ENCODE measurements at regions not wholly inside any gene's neighbourhood (a gene's known extent, or its start where the extent isn't known, plus 50 kb on each side); places are given as distances from the start of the nearest gene placed in this dataset.
A peak's percentile ranks its signal among the peaks of the same experiment; 100 is the strongest.

DNA sequence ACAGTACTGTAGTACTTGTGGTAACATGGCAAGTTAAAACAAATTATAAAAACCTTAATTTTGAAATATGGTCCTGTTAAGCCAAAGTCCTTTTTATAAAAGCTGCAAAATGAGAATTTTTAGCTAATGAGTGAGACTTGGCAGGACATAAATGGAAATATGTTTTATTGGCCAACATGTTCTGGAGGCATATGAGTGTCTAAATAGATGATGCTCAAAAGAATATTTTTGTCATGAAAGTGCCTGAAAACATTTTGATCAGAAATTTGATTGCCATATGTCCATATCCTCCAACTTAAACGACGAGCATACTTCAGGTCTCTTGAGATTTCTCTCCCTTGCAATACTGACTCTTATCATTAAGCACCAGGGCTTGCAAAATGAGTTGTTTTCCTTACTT lies 972.6 kb downstream of the TMTC2 start:
- Histone ChIP-seq H3K9me3 (no peaks in the 10 kb centered on the region), H3K4me1 (no peaks in the 10 kb centered on the region), H3K27ac (no peak overlapping the region), H3K4me3 (no peak overlapping the region), H3K36me3 (no peaks in the 10 kb centered on the region), H3K27me3 (no peaks in the 10 kb centered on the region)
- no peak for DNase-seq
- intact Hi-C loops (cut with DNase I), result no loop called here
- TF ChIP-seq, protein P1, sequence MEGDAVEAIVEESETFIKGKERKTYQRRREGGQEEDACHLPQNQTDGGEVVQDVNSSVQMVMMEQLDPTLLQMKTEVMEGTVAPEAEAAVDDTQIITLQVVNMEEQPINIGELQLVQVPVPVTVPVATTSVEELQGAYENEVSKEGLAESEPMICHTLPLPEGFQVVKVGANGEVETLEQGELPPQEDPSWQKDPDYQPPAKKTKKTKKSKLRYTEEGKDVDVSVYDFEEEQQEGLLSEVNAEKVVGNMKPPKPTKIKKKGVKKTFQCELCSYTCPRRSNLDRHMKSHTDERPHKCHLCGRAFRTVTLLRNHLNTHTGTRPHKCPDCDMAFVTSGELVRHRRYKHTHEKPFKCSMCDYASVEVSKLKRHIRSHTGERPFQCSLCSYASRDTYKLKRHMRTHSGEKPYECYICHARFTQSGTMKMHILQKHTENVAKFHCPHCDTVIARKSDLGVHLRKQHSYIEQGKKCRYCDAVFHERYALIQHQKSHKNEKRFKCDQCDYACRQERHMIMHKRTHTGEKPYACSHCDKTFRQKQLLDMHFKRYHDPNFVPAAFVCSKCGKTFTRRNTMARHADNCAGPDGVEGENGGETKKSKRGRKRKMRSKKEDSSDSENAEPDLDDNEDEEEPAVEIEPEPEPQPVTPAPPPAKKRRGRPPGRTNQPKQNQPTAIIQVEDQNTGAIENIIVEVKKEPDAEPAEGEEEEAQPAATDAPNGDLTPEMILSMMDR (IDR thresholded peaks at IDR 0.05), result no peak
- no peak for ATAC-seq

DNA sequence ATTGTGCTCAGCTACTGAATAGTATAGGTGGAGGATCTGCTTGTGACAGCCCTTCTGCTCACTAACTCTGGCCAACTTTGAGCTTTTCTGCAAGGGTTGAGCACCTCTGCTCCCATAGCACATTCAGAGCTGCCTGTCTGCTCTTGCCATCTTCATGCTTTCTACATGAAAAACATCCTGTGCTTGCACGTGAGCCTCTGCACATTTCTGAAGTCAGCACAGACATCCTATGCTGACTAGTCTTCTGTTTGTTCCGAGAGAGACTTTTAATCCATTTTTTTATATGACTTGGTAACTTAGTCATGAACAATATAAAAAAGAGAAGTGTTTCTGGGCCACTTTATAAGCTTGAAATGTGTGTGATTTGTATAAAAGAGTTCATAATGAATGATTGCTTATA lies 969.3 kb downstream of the TMTC2 start:
- H3K9me3 ChIP-seq, result peaks cover 0 to 13% of the 10 kb centered on the region in 2 donors
- no peak overlapping the region for H3K4me3 ChIP-seq
- no peaks in the 10 kb centered on the region for H3K36me3 ChIP-seq
- intact Hi-C loops (cut with DNase I), result no loop called here
- no peaks in the 10 kb centered on the region for H3K4me1 ChIP-seq
- no peak overlapping the region for H3K27ac ChIP-seq
- TF ChIP-seq, protein P1 (IDR thresholded peaks at IDR 0.05), result no peak
- DNase-seq (no peak), ATAC-seq (no peak)
- no peaks in the 10 kb centered on the region for H3K27me3 ChIP-seq

DNA sequence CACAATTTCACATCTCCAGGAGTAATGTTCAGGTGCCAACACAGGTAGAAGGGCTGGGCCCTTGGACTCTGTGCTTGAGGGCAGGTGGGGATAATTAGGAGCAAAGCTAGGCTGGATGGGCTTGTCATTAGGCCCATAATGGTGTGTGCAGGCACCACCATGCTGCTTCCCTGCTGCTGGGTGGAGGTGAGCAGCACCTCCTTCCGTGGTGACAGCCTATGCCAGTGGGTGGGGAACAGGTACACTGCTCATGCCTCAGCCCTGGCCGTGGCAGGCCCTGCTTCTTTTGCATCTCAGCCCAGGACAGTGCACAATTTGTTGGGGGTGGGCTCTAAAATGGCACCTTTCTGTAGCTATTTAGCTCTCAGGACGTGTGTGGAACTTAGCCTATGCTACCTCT lies 955.5 kb downstream of the TMTC2 start:
- peaks cover 0 to 8% of the 10 kb centered on the region in 2 donors for H3K9me3 ChIP-seq
- no peaks in the 10 kb centered on the region for H3K36me3 ChIP-seq
- no peaks in the 10 kb centered on the region for H3K4me1 ChIP-seq
- DNase-seq (peak in 1 of 4 donors; percentile 28), ATAC-seq (no peak)
- TF ChIP-seq, protein P1 (IDR thresholded peaks at IDR 0.05), result no peak
- H3K27ac ChIP-seq, result no peak overlapping the region
- H3K27me3 ChIP-seq, result no peaks in the 10 kb centered on the region
- intact Hi-C loops (cut with DNase I), result no loop called here
- H3K4me3 ChIP-seq, result no peak overlapping the region

DNA sequence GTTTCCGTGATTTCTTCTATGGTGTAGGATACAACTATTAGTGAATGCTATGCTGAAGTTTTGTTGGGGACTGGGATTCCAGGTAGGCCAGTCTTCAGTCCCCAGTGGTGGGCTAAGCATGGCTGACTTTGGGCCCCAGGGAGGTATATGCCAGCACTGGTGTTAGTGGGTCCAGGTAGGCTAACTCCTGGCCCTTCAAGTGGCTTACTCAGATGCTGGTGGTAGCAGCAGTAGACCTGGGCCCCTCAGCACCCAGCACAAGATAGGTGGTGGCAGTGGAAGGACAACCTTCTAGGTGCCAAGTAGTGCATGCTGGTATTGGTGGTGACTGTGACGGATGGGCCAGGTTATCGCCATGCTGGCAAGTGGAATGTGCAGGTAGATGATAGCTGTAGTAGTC lies 955.1 kb downstream of the TMTC2 start:
- TF ChIP-seq, protein P1 (IDR thresholded peaks at IDR 0.05), result no peak
- Histone ChIP-seq H3K4me1 (no peaks in the 10 kb centered on the region), H3K27ac (no peak overlapping the region), H3K27me3 (no peaks in the 10 kb centered on the region), H3K9me3 (peaks cover 0 to 8% of the 10 kb centered on the region in 2 donors), H3K36me3 (no peaks in the 10 kb centered on the region), H3K4me3 (no peak overlapping the region)
- ATAC-seq (no peak), DNase-seq (peak in 1 of 4 donors; percentile 15)
- intact Hi-C loops (cut with DNase I), result no loop called here

DNA sequence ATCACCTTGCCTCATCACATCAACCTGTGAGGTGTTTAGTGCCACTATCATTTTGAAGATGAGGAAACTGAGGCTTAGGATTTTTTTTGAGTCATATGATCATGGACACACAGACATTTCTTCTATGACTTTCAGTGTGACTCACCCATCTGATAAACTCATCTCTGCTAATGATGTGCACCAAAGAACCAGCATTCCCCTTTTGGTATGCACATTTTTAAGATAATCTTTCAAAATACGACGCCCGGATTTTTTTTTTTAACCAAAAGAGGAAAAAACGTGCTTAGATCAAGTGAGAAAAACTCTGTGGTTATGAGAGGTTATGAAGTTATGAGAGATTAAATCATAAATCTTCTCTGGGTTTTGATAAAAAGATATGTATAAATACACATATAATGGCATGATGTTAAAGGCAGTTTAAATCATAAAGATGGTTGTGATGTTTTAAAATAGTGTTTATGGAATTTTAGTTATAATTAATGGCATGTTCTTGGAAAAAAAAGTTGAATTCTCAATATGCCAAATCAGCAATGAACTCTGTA lies 948.1 kb downstream of the TMTC2 start:
- intact Hi-C loops (cut with DNase I), result no loop called here
- Histone ChIP-seq H3K4me1 (no peaks in the 10 kb centered on the region), H3K4me3 (no peak overlapping the region), H3K9me3 (no peaks in the 10 kb centered on the region), H3K27me3 (no peaks in the 10 kb centered on the region), H3K27ac (no peak overlapping the region), H3K36me3 (no peaks in the 10 kb centered on the region)
- TF ChIP-seq, protein P1 (IDR thresholded peaks at IDR 0.05), result no peak
- ATAC-seq (no peak), DNase-seq (no peak)
